K562 (cell line): ENCODE measurements at regions not wholly inside any gene's neighbourhood (a gene's known extent, or its start where the extent isn't known, plus 50 kb on each side); places are given as distances from the start of the nearest gene placed in this dataset.

Experiments used
- ATAC-seq: fragments of 200-7000 bp; cut with Tn5 transposase; 3 replicates; pipeline ENCODE4 v1.9.1; 2020; ENCODE audit warnings: moderate library complexity
- BruUV-seq: library from RNA; stranded (reverse); fragments of 400-500 nt; replicated peaks from 2 replicates; lab custom pipeline; 2021; lab: Mats Ljungman, UMichigan
- CTCF ChIA-PET: fragments of 300-600 bp; formaldehyde crosslinking; extraction: SDS; loops from one replicate; lab custom pipeline; 2021; ENCODE audit warnings: low intra/inter-chr PET ratio; lab: Yijun Ruan, JAX
- POLR2A ChIA-PET: fragments of 300-600, 350-650 bp; sonication (Branson Sonifier 250); formaldehyde crosslinking; extraction: SDS; loops from one replicate; lab custom pipeline; 2021; ENCODE audit warnings: antibody characterized with exemption, inconsistent platforms; lab: Yijun Ruan, JAX
- DNase-seq, 4 experiments: peaks; one replicate each; pipeline versions ENCODE4 v3.0.0 to v3.0.0-alpha.2; 2011 to 2018; ENCODE audit warnings: low spot score in 3 of 4, mixed read lengths in 3 of 4; ENCODE audit errors: extremely low read depth in 1 of 4
- FAIRE-seq: peaks from 2 replicates; lab custom pipeline; 2011; peaks lifted over from hg19 to GRCh38; lab: Jason Lieb, UNC
- H2AFZ ChIP-seq: 2 replicates; pipeline ENCODE4 v1.6.0; 2011; ENCODE audit warnings: low read depth, low read length, control low read depth, inconsistent platforms
- H3K27ac ChIP-seq: fragments of 200-600 bp; 3 replicates; pipeline ENCODE4 v1.8.0; 2011; ENCODE audit warnings: low read depth, mild to moderate bottlenecking, control low read depth, inconsistent platforms, low read length, moderate library complexity, mixed read lengths; ENCODE audit errors: extremely low read depth
- H3K27me3 ChIP-seq, 2 experiments: fragments of 300-600 bp in 1 of 2; 2 replicates in 1 of 2; 3 replicates in 1 of 2; pipeline versions ENCODE4 v1.6.0 to v1.8.0; 2011; ENCODE audit warnings: inconsistent platforms in 2 of 2, low read length in 2 of 2, mild to moderate bottlenecking in 1 of 2, mixed read lengths in 1 of 2, moderate library complexity in 1 of 2; ENCODE audit not compliant: control insufficient read depth in 2 of 2, insufficient read depth in 2 of 2
- H3K36me3 ChIP-seq: fragments of 300-600 bp; 3 replicates; pipeline ENCODE4 v1.8.0; 2011; ENCODE audit warnings: mild to moderate bottlenecking, low read length, inconsistent platforms; ENCODE audit not compliant: control insufficient read depth, insufficient read depth
- H3K4me1 ChIP-seq, 2 experiments: fragments of 200-600 bp in 1 of 2; replicated peaks in 1 of 2; 2 replicates in 1 of 2; 3 replicates in 1 of 2; pipeline versions ENCODE4 v1.5.1 to v1.8.0; 2011; ENCODE audit warnings: inconsistent platforms in 2 of 2, low read length in 2 of 2, mild to moderate bottlenecking in 1 of 2, mixed read lengths in 1 of 2, moderate library complexity in 1 of 2; ENCODE audit not compliant: control insufficient read depth in 2 of 2, insufficient read depth in 2 of 2
- H3K4me2 ChIP-seq: 2 replicates; pipeline ENCODE4 v1.6.1; 2011; ENCODE audit warnings: low read length, control low read depth, inconsistent platforms, mixed read lengths; ENCODE audit not compliant: insufficient read depth
- H3K4me3 ChIP-seq: fragments of 200-600 bp; sonication (generic), shearing (Covaris generic); 2 replicates; pipeline ENCODE4 v1.5.1; 2016; ENCODE audit warnings: control low read depth, inconsistent platforms
- H3K79me2 ChIP-seq: fragments of 200-600 bp; 3 replicates; pipeline ENCODE4 v1.8.0; 2011; ENCODE audit warnings: low read length, inconsistent platforms; ENCODE audit not compliant: control insufficient read depth, insufficient read depth
- H3K9ac ChIP-seq, 2 experiments: 2 replicates each; pipeline versions ENCODE4 v1.6.0 to v1.6.1; 2011; ENCODE audit warnings: low read depth in 2 of 2, low read length in 2 of 2, control low read depth in 1 of 2, inconsistent platforms in 1 of 2, mild to moderate bottlenecking in 1 of 2, mixed read lengths in 1 of 2; ENCODE audit not compliant: insufficient read depth in 1 of 2
- H3K9me1 ChIP-seq: one replicate; pipeline ENCODE4 v1.6.0; 2011; ENCODE audit warnings: inconsistent platforms, mild to moderate bottlenecking, low read length, moderate library complexity; ENCODE audit not compliant: control insufficient read depth, insufficient read depth
- H3K9me3 ChIP-seq: replicated peaks from 2 replicates; pipeline ENCODE4 v1.5.1; 2011; ENCODE audit warnings: low read depth, low read length, inconsistent platforms; ENCODE audit not compliant: control insufficient read depth, insufficient read depth
- H4K20me1 ChIP-seq: replicated peaks from 2 replicates; pipeline ENCODE4 v1.6.1; 2011; ENCODE audit warnings: low read length, inconsistent platforms, mixed read lengths; ENCODE audit not compliant: control insufficient read depth, insufficient read depth
- DACH1 ChIP-seq: fragments of 450-650 bp; IDR thresholded peaks from 2 replicates; pipeline ENCODE4 v1.6.1; 2018; ENCODE audit not compliant: partially characterized antibody
- HDAC3 ChIP-seq: fragments of 450-650 bp; IDR thresholded peaks from 2 replicates; pipeline ENCODE4 v1.6.1; 2018; ENCODE audit warnings: borderline replicate concordance, mild to moderate bottlenecking, moderate library complexity; ENCODE audit not compliant: partially characterized antibody
- MAFK ChIP-seq: IDR thresholded peaks from 2 replicates; pipeline ENCODE4 v1.6.1; 2011; ENCODE audit warnings: low read length, improper control_type of control experiment
- RFX1 ChIP-seq: fragments of 450-650 bp; IDR thresholded peaks from 2 replicates; pipeline ENCODE4 v1.6.1; 2016; ENCODE audit warnings: mild to moderate bottlenecking, moderate library complexity
- SMARCC2 ChIP-seq: fragments of 450-650 bp; IDR thresholded peaks from 2 replicates; pipeline ENCODE4 v1.6.1; 2017; ENCODE audit warnings: antibody characterized with exemption, moderate library complexity, mild to moderate bottlenecking, low read depth
- SRSF1 ChIP-seq: fragments of 200-400 bp; formaldehyde crosslinking; IDR thresholded peaks from 2 replicates; pipeline ENCODE4 v1.6.1; 2017; ENCODE audit warnings: mild to moderate bottlenecking, low read depth, low read length, moderate library complexity
- ZNF707 ChIP-seq: fragments of 250-450 bp; sonication (Bioruptor Pico); conservative IDR thresholded peaks from 2 replicates; pipeline ENCODE4 v1.8.0; 2022; ENCODE audit warnings: inconsistent platforms, mild to moderate bottlenecking, moderate library complexity
- WGBS: fragments of 100-300 bp; shearing (Covaris generic); methylation state at CpG from one replicate; pipeline ENCODE4 v1.1.6; 2016; ENCODE audit warnings: low coverage, mixed read lengths; ENCODE audit not compliant: insufficient coverage; ENCODE audit errors: missing lambda C conversion rate; 5-methylcytosine and 5-hydroxymethylcytosine counted together
- in situ Hi-C: fragments of 300-500 bp; cut with MboI; formaldehyde crosslinking; loops from 4 replicates; pipeline ENCODE4 v1.15.0; 2018; ENCODE audit warnings: inconsistent platforms, mixed read lengths
- intact Hi-C: fragments of 100-400 bp; cut with micrococcal nuclease; formaldehyde crosslinking; loops from 2 replicates; pipeline ENCODE4 v1.14.2; 2022

DNA sequence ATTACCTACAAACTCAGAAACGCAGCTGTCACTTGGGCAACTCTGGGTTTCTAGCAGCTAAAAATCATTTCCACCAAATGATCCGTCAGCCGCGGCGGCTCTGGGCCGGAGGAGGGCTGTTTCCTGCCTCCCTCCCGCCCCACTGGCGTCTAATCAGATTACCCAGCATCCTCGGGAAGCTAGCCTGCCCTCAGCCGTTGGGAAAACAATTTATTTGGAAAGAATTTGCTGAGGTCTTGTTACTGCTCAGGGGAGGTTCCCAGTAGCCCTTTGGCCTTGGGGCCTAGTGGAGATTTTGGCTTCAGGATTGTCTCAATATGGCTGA lies 65.0 kb upstream of the ADGRA1 start:
- H2AFZ ChIP-seq = no peak overlapping the region
- H3K4me3 ChIP-seq = no peak overlapping the region
- BruUV-seq = no TSS peak
- ChIA-PET POLR2A (interaction anchor here (0.8 kb wide), 1 partner anchor 224 kb away, joined by 3 read pairs; no protein-coding TSS in a partner anchor), CTCF (no interaction called here)
- FAIRE-seq = no peak
- H3K9ac ChIP-seq = no peak overlapping the region
- no peaks in the 10 kb centered on the region for H3K79me2 ChIP-seq
- H3K4me2 ChIP-seq = no peak overlapping the region
- DNase-seq = no peak
- peak; percentile 54; the same call in 2 of the 3 replicates for ATAC-seq
- no peaks in the 10 kb centered on the region for H3K9me3 ChIP-seq
- intact Hi-C loops = no loop called here
- no peaks in the 10 kb centered on the region for H3K36me3 ChIP-seq
- no peaks in the 10 kb centered on the region for H3K9me1 ChIP-seq
- peaks cover 8 to 75% of the 10 kb centered on the region in 2 experiments; a peak in 4 of 5 replicates for H3K27me3 ChIP-seq
- TF ChIP-seq SRSF1 (no peak), HDAC3 (no peak), MAFK (no peak), SMARCC2 (no peak), DACH1 (no peak), RFX1 (no peak), ZNF707 (no peak)
- in situ Hi-C loops = no loop called here
- no peak overlapping the region for H3K27ac ChIP-seq
- peaks cover 0 to 13% of the 10 kb centered on the region in 2 experiments; a peak in 2 of 5 replicates for H3K4me1 ChIP-seq
- no peaks in the 10 kb centered on the region; the same call in 1 of the 2 replicates for H4K20me1 ChIP-seq
- WGBS = 0% methylated on average over 10 of the region's 10 CpGs
